HFFc6 (cell line): ENCODE measurements at regions not wholly inside any gene's neighbourhood (a gene's known extent, or its start where the extent isn't known, plus 50 kb on each side); places are given as distances from the start of the nearest gene placed in this dataset.

Experiments used
- DNase-seq: peaks from one replicate; pipeline ENCODE4 v3.0.0-alpha.2; 2018
- H3K27ac Mint-ChIP-seq: 2 replicates; pipeline ENCODE4 v1.8.0; 2020; ENCODE audit warnings: mild to moderate bottlenecking, mixed read lengths
- H3K27me3 Mint-ChIP-seq: 2 replicates; pipeline ENCODE4 v1.8.0; 2021; ENCODE audit warnings: mild to moderate bottlenecking, moderate library complexity, mixed read lengths; ENCODE audit not compliant: insufficient read depth
- H3K36me3 Mint-ChIP-seq: 2 replicates; pipeline ENCODE4 v1.8.0; 2021; ENCODE audit warnings: low read depth, mixed read lengths
- H3K4me1 Mint-ChIP-seq: 2 replicates; pipeline ENCODE4 v1.8.0; 2020; ENCODE audit warnings: low read depth, mixed read lengths
- H3K4me3 Mint-ChIP-seq: 2 replicates; pipeline ENCODE4 v1.8.0; 2020; ENCODE audit warnings: mild to moderate bottlenecking, moderate library complexity, mixed read lengths
- H3K9me3 Mint-ChIP-seq: 2 replicates; pipeline ENCODE4 v1.8.0; 2020; ENCODE audit warnings: mild to moderate bottlenecking, mixed read lengths
- TF ChIP-seq, protein P1 (sequence below): fragments of 200-600 bp; sonication (generic); IDR thresholded peaks from 2 replicates; pipeline ENCODE4 v1.5.0; 2021; ENCODE audit warnings: antibody characterized with exemption, mild to moderate bottlenecking

DNA sequence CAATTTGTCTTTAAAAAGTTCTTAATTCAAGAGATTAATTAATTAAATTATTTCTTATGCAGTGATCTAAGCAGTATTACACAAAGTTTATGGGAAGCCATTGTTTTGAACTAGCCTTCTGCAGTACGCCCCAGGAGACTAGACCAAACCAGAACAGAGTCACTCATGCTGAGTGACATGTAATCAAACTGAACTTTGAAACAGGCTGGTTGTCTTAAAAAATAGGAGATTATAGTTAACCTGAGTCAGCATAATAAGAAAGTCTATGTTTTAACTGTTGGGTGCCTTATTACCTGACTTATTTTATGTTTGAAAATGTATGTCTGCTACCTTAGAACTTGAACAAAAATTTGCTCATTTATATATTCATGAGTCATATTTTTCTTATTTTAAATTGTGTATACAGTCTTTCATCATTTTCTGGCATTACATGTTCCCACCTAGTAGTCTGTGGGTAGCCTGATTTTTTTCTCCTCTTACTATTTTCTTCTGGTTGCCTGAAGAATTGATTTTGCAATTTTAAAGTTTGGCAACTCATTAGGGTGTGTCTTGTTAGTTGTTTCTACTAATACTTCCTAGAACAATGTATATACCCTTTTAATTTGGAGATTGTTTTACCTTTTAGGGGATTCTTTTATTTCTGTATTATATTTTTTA lies 161.4 kb downstream of the AASDHPPT start:
- H3K9me3 Mint-ChIP-seq: peaks cover 8% of the 10 kb centered on the region
- H3K27ac Mint-ChIP-seq: no peak overlapping the region
- H3K4me1 Mint-ChIP-seq: no peaks in the 10 kb centered on the region
- H3K36me3 Mint-ChIP-seq: no peaks in the 10 kb centered on the region
- TF ChIP-seq, protein P1, sequence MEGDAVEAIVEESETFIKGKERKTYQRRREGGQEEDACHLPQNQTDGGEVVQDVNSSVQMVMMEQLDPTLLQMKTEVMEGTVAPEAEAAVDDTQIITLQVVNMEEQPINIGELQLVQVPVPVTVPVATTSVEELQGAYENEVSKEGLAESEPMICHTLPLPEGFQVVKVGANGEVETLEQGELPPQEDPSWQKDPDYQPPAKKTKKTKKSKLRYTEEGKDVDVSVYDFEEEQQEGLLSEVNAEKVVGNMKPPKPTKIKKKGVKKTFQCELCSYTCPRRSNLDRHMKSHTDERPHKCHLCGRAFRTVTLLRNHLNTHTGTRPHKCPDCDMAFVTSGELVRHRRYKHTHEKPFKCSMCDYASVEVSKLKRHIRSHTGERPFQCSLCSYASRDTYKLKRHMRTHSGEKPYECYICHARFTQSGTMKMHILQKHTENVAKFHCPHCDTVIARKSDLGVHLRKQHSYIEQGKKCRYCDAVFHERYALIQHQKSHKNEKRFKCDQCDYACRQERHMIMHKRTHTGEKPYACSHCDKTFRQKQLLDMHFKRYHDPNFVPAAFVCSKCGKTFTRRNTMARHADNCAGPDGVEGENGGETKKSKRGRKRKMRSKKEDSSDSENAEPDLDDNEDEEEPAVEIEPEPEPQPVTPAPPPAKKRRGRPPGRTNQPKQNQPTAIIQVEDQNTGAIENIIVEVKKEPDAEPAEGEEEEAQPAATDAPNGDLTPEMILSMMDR: no peak
- no peaks in the 10 kb centered on the region; the same call in none of the 2 replicates for H3K27me3 Mint-ChIP-seq
- H3K4me3 Mint-ChIP-seq: no peak overlapping the region
- DNase-seq: no peak

DNA sequence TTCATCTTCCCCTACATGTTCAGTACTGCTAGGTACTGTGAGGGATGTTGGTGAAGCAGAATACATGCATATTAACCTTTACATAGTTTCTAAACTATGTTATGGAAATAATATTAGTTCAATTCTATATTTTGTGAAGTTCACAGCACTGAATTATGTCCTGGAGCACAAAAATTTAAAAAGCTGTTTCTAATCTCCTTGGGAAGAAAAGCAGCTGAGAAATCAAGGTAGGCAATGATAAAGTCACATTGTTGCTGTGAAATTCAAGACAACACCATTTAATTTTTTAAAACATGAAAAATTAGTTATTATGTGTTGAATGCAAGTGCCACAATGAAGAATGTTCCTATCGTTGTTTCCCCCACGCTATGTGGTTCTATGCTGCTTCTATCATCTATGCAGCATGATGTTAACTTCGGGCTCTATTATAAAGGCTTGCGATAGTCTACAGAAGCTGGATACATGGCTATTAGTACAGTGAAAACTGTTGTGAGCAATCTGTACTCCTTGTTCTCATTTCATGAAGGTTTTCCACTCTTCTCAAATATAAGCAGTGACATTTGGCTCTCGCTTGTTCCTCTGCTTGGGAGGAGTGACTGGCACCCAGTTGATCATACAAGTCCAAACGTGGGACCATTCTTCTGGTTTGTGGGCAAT lies 164.3 kb downstream of the AASDHPPT start:
- no peak for DNase-seq
- H3K27me3 Mint-ChIP-seq: no peaks in the 10 kb centered on the region; the same call in none of the 2 replicates
- H3K4me3 Mint-ChIP-seq: no peak overlapping the region
- no peaks in the 10 kb centered on the region for H3K4me1 Mint-ChIP-seq
- H3K27ac Mint-ChIP-seq: no peak overlapping the region
- TF ChIP-seq, protein P1: no peak
- no peaks in the 10 kb centered on the region for H3K36me3 Mint-ChIP-seq
- H3K9me3 Mint-ChIP-seq: peaks cover 26% of the 10 kb centered on the region

DNA sequence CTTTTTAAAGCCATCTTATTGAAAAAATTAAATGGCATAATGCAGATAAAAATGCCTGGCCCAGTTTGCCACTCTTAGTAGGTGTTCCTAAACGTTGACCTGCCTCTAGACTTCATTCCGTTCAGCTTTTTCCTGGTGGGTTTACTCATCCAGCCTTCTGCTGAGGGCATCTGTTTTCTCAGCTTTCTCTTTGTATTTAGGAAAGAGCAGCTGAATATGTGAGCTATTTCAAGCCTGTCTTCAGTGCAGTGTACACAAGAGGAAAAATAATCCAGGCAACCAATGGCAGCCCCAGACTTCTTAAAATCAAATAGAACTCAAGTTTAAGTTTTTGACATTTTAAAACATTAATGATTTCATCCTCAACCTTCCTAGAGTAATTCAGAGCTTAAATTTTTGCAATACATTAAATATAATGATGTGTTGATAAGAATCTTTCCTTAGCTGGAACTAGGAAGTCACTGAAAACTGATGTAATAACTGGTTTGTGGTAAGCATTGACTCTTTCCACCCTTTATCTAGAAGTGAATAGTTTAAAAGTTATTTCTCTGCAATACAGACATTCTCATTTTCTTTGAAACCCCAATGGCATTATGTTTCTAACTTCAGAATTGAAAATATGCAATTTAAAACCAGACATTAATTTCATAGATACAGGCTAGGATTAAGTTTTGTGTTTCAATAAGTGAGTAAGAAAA lies 165.4 kb downstream of the AASDHPPT start:
- no peak for DNase-seq
- no peak overlapping the region for H3K27ac Mint-ChIP-seq
- H3K4me1 Mint-ChIP-seq: no peaks in the 10 kb centered on the region

GRCh38 chr11:106246495-106246894 lies 169.0 kb downstream of the AASDHPPT start:
- TF ChIP-seq, protein P1: no peak
- Mint-ChIP-seq H3K27ac (no peak overlapping the region), H3K4me3 (no peak overlapping the region), H3K27me3 (peaks cover 2% of the 10 kb centered on the region; the same call in 1 of the 2 replicates), H3K4me1 (no peaks in the 10 kb centered on the region), H3K9me3 (peaks cover 33% of the 10 kb centered on the region), H3K36me3 (no peaks in the 10 kb centered on the region; the same call in 1 of the 2 replicates)
- no peak for DNase-seq

More for the DNA sequence above, 165.4 kb downstream of the AASDHPPT start:
- peaks cover 21% of the 10 kb centered on the region for H3K9me3 Mint-ChIP-seq
- H3K27me3 Mint-ChIP-seq: no peaks in the 10 kb centered on the region; the same call in 1 of the 2 replicates
- no peaks in the 10 kb centered on the region for H3K36me3 Mint-ChIP-seq
- no peak overlapping the region for H3K4me3 Mint-ChIP-seq
- TF ChIP-seq, protein P1: no peak

DNA sequence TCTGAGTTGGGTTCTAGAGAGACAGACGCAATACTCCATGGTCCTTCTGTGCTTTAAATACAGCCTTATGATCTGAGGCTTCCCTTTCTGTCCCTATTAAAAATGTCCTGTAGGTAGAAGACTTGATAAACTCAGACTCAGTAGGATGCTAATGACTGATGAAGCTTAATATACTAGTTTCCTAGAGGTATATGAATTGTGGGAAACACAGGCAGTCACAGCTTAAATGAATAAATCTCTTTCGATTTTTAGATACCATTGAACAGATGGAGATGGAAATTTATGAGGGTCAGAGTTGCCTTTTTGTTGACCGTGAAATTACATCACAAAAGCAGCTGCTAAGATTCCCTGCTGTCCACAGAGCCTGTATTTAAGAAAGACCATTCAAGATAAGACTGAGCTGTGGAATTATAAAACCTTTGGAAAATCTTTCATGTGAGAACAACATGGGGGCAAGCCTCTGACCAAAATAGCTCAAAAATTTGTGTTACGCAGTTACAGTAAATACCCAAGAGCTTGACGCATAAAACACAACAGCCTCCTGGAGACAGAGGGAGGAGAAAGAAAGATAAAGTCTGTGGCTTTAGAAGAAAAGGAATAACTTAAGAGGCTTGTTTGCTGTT lies 172.3 kb downstream of the AASDHPPT start:
- H3K4me3 Mint-ChIP-seq: no peak overlapping the region
- H3K36me3 Mint-ChIP-seq: no peaks in the 10 kb centered on the region; the same call in 1 of the 2 replicates
- peaks cover 27% of the 10 kb centered on the region for H3K9me3 Mint-ChIP-seq
- TF ChIP-seq, protein P1: no peak
- DNase-seq: no peak
- H3K4me1 Mint-ChIP-seq: no peaks in the 10 kb centered on the region
- H3K27me3 Mint-ChIP-seq: peaks cover 2% of the 10 kb centered on the region; the same call in 1 of the 2 replicates
- no peak overlapping the region for H3K27ac Mint-ChIP-seq
